ENCODE measurements at regions not wholly inside any gene's neighbourhood (a gene's known extent, or its start where the extent isn't known, plus 50 kb on each side); places are given as distances from the start of the nearest gene placed in this dataset.

GRCh38 chr3:161821591-161821990 lies 325.0 kb downstream of the OTOL1 start:
- DNase-seq (ENCODE audit: low spot score) (no peak), ATAC-seq (no peak), FAIRE-seq (no peak)
- Histone ChIP-seq H3K79me2 (ENCODE audit: insufficient read depth, low read length) (no peaks in the 10 kb centered on the region), H2AFZ (ENCODE audit: low read length) (no peak overlapping the region), H3K9ac (ENCODE audit: insufficient read depth, low read depth, low read length) (no peak overlapping the region), H3K27ac (ENCODE audit: extremely low read length, insufficient read depth, low read length) (no peak overlapping the region), H3K36me3 (replicated peaks in 1 of 2; ENCODE audit: control insufficient read depth in 1 of 2, insufficient read depth in 2 of 2, low read length in 2 of 2) (no peaks in the 10 kb centered on the region), H3K9me3 (ENCODE audit: low read length) (no peaks in the 10 kb centered on the region), H3K4me3 (replicated peaks in 1 of 3; ENCODE audit: insufficient read depth in 1 of 3, low read depth in 2 of 3, low read length in 3 of 3) (no peak overlapping the region), H4K20me1 (ENCODE audit: insufficient read depth, low read length) (no peaks in the 10 kb centered on the region), H3K27me3 (ENCODE audit: control insufficient read depth in 1 of 2, insufficient read depth in 2 of 2, low read length in 2 of 2) (no peaks in the 10 kb centered on the region; a peak in 1 of 5 replicates), H3K4me1 (ENCODE audit: insufficient read depth, low read length) (no peaks in the 10 kb centered on the region), H3K4me2 (ENCODE audit: low read depth, low read length) (no peak overlapping the region)
- CTCF ChIA-PET (ENCODE audit: low intra/inter-chr PET ratio, low total read pairs), result no interaction called here
- POLR2A ChIA-PET, result no interaction called here
- in situ Hi-C loops (cut with HindIII; ENCODE audit: extremely low pct_ligation_motif_present, low pct_unique_long_range_greater_than_20kb), result no loop called here
- WGBS (ENCODE audit: low lambda C conversion rate), result 0% methylated on average over 1 of the region's 1 CpG
- intact Hi-C loops (cut with micrococcal nuclease; ENCODE audit: unreplicated experiment), result no loop called here
- no TSS peak for BruUV-seq (replicated peaks)
- TF ChIP-seq HIVEP1 (CRISPR knock-in tag; IDR thresholded peaks at IDR 0.05) (no peak), ZNF646 (CRISPR knock-in tag; IDR thresholded peaks at IDR 0.05) (no peak), ZNF3 (CRISPR knock-in tag; IDR thresholded peaks at IDR 0.05) (no peak), ZNF225 (CRISPR knock-in tag; IDR thresholded peaks at IDR 0.05) (no peak), GRHL1 (CRISPR knock-in tag; conservative IDR thresholded peaks at IDR 0.05) (no peak), ZNF251 (CRISPR knock-in tag; IDR thresholded peaks at IDR 0.05) (no peak), CSRNP2 (CRISPR knock-in tag; conservative IDR thresholded peaks at IDR 0.05; ENCODE audit: low read depth) (no peak), FOXP4 (CRISPR knock-in tag; IDR thresholded peaks at IDR 0.05) (no peak), ZBTB7B (CRISPR knock-in tag; IDR thresholded peaks at IDR 0.05) (no peak), DDIT3 (CRISPR knock-in tag; IDR thresholded peaks at IDR 0.05) (no peak), SCMH1 (CRISPR knock-in tag; IDR thresholded peaks at IDR 0.05; ENCODE audit: borderline replicate concordance) (no peak), DPF2 (CRISPR knock-in tag; IDR thresholded peaks at IDR 0.05; ENCODE audit: borderline replicate concordance, low read depth) (no peak), POLR2A (IDR thresholded peaks at IDR 0.05; ENCODE audit: insufficient read depth in 1 of 2, low read depth in 2 of 2, low read length in 2 of 2) (no peak)

Measured in HepG2 (cell line).